H1 (cell line): ENCODE measurements at regions not wholly inside any gene's neighbourhood (a gene's known extent, or its start where the extent isn't known, plus 50 kb on each side); places are given as distances from the start of the nearest gene placed in this dataset.

Experiments used
- CTCF ChIA-PET: fragments of 300-600 bp; sonication (Branson Sonifier 250); formaldehyde crosslinking; loops from one replicate; lab custom pipeline; 2021; ENCODE audit not compliant: partially characterized antibody; lab: Charles Lee
- POLR2A ChIA-PET: fragments of 300-600 bp; sonication (Branson Sonifier 250); formaldehyde crosslinking; loops from one replicate; lab custom pipeline; 2021; ENCODE audit warnings: inconsistent platforms; ENCODE audit not compliant: partially characterized antibody; lab: Charles Lee
- DNase-seq, 2 experiments: peaks; one replicate each; pipeline versions ENCODE4 v3.0.0 to v3.0.0-alpha.2; 2010 to 2022; ENCODE audit warnings: low spot score in 2 of 2, low read depth in 1 of 2, mixed read lengths in 1 of 2
- FAIRE-seq: peaks from 2 replicates; lab custom pipeline; 2011; peaks lifted over from hg19 to GRCh38; lab: Jason Lieb, UNC
- H2AFZ ChIP-seq: 2 replicates; pipeline ENCODE4 v1.8.1; 2012; ENCODE audit warnings: low read length, inconsistent platforms
- H2AK5ac ChIP-seq: 2 replicates; pipeline ENCODE4 v1.6.1; 2013; ENCODE audit warnings: low read depth, low read length
- H2BK120ac ChIP-seq: replicated peaks from 2 replicates; pipeline ENCODE3; 2013; ENCODE audit warnings: low read depth, low read length, inconsistent platforms
- H2BK12ac ChIP-seq: 2 replicates; pipeline ENCODE4 v1.6.1; 2013; ENCODE audit warnings: low read depth, low read length
- H2BK15ac ChIP-seq: 2 replicates; pipeline ENCODE4 v1.6.1; 2013; ENCODE audit warnings: low read length
- H2BK20ac ChIP-seq: 2 replicates; pipeline ENCODE4 v1.6.1; 2013; ENCODE audit warnings: low read length
- H2BK5ac ChIP-seq: 2 replicates; pipeline ENCODE4 v1.6.1; 2013; ENCODE audit warnings: low read depth, low read length
- H3K14ac ChIP-seq: 2 replicates; pipeline ENCODE4 v1.6.1; 2013; ENCODE audit warnings: inconsistent platforms; ENCODE audit not compliant: insufficient read length
- H3K18ac ChIP-seq: 2 replicates; pipeline ENCODE4 v1.6.1; 2013; ENCODE audit warnings: low read length; ENCODE audit errors: extremely low read depth
- H3K23ac ChIP-seq: 2 replicates; pipeline ENCODE4 v1.6.1; 2013; ENCODE audit warnings: inconsistent platforms; ENCODE audit not compliant: insufficient read length
- H3K23me2 ChIP-seq: 2 replicates; pipeline ENCODE4 v1.6.1; 2013; ENCODE audit warnings: low read depth, low read length
- H3K27ac ChIP-seq: 2 replicates; pipeline ENCODE4 v1.6.1; 2011; ENCODE audit warnings: low read depth, low read length, inconsistent platforms
- H3K27me3 ChIP-seq, 4 experiments: replicated peaks in 1 of 4; 1 replicate in 1 of 4; 2 replicates in 3 of 4; pipeline versions ENCODE4 v1.6.1 to v1.8.1; 2011 to 2013; ENCODE audit warnings: low read length in 3 of 4, mild to moderate bottlenecking in 3 of 4, inconsistent platforms in 2 of 4, mixed read lengths in 2 of 4, moderate library complexity in 1 of 4; ENCODE audit not compliant: control insufficient read depth in 3 of 4, insufficient read depth in 3 of 4; ENCODE audit errors: extremely low read depth in 1 of 4
- H3K36me3 ChIP-seq, 4 experiments: 2 replicates each; pipeline versions ENCODE4 v1.6.1 to v1.8.1; 2011 to 2013; ENCODE audit warnings: mild to moderate bottlenecking in 4 of 4, low read length in 3 of 4, moderate library complexity in 2 of 4, control low read depth in 1 of 4, inconsistent platforms in 1 of 4; ENCODE audit not compliant: insufficient read depth in 4 of 4, control insufficient read depth in 2 of 4
- H3K4ac ChIP-seq: replicated peaks from 2 replicates; pipeline ENCODE3; 2013; ENCODE audit warnings: low read length, low read depth, mixed read lengths, inconsistent platforms; ENCODE audit not compliant: insufficient read length
- H3K4me1 ChIP-seq, 4 experiments: replicated peaks in 1 of 4; 1 replicate in 1 of 4; 2 replicates in 3 of 4; pipeline versions ENCODE4 v1.6.1 to v1.8.1; 2011 to 2013; ENCODE audit warnings: low read length in 3 of 4, inconsistent platforms in 2 of 4, mixed read lengths in 1 of 4; ENCODE audit not compliant: insufficient read depth in 4 of 4, control insufficient read depth in 3 of 4
- H3K4me2 ChIP-seq, 2 experiments: 2 replicates each; pipeline versions ENCODE4 v1.6.1 to v1.8.1; 2011 to 2013; ENCODE audit warnings: low read depth in 2 of 2, low read length in 2 of 2, control low read depth in 1 of 2, inconsistent platforms in 1 of 2, mild to moderate bottlenecking in 1 of 2; ENCODE audit not compliant: insufficient read depth in 1 of 2
- H3K4me3 ChIP-seq, 4 experiments: fragments of 200-600, 300-600 bp in 1 of 4; sonication (generic), shearing (Covaris generic), sonication (Bioruptor Twin) in 1 of 4; 2 replicates each; pipeline versions ENCODE4 v1.5.1 to v1.8.1; 2011 to 2016; ENCODE audit warnings: low read length in 4 of 4, low read depth in 3 of 4, control low read depth in 2 of 4, inconsistent platforms in 2 of 4, mild to moderate bottlenecking in 2 of 4, mixed read lengths in 1 of 4, moderate library complexity in 1 of 4; ENCODE audit not compliant: insufficient read depth in 2 of 4; ENCODE audit errors: extremely low read depth in 1 of 4
- H3K56ac ChIP-seq: replicated peaks from 2 replicates; pipeline ENCODE3; 2013; ENCODE audit warnings: low read depth, mild to moderate bottlenecking, mixed read lengths, low read length, inconsistent platforms; ENCODE audit not compliant: insufficient read length
- H3K79me1 ChIP-seq: 2 replicates; pipeline ENCODE4 v1.6.1; 2013; ENCODE audit warnings: low read depth, low read length, control low read depth
- H3K79me2 ChIP-seq, 2 experiments: 2 replicates each; pipeline versions ENCODE4 v1.6.1 to v1.8.1; 2012 to 2013; ENCODE audit warnings: low read length in 2 of 2, mild to moderate bottlenecking in 2 of 2, inconsistent platforms in 1 of 2; ENCODE audit not compliant: insufficient read depth in 2 of 2, control insufficient read depth in 1 of 2
- H3K9ac ChIP-seq, 4 experiments: replicated peaks in 1 of 4; 1 replicate in 1 of 4; 2 replicates in 3 of 4; pipeline versions ENCODE4 v1.6.1 to v1.8.1; 2011 to 2013; ENCODE audit warnings: low read depth in 3 of 4, low read length in 3 of 4, control low read depth in 2 of 4, mild to moderate bottlenecking in 2 of 4, moderate library complexity in 2 of 4, inconsistent platforms in 1 of 4; ENCODE audit errors: extremely low read depth in 1 of 4
- H3K9me3 ChIP-seq, 2 experiments: 2 replicates each; pipeline versions ENCODE4 v1.6.1 to v1.8.1; 2012 to 2013; ENCODE audit warnings: mild to moderate bottlenecking in 2 of 2, moderate library complexity in 2 of 2, control low read depth in 1 of 2, inconsistent platforms in 1 of 2, low read depth in 1 of 2, low read length in 1 of 2, mixed read lengths in 1 of 2; ENCODE audit not compliant: insufficient read depth in 2 of 2
- H4K20me1 ChIP-seq, 2 experiments: replicated peaks in 1 of 2; 2 replicates each; pipeline versions ENCODE3 to v1.8.1; 2011 to 2013; ENCODE audit warnings: inconsistent platforms in 2 of 2, low read length in 2 of 2, mild to moderate bottlenecking in 1 of 2; ENCODE audit not compliant: insufficient read depth in 2 of 2, control insufficient read depth in 1 of 2
- H4K5ac ChIP-seq: 2 replicates; pipeline ENCODE4 v1.6.1; 2013; ENCODE audit warnings: low read length, low read depth, mixed read lengths, inconsistent platforms; ENCODE audit not compliant: insufficient read length
- H4K8ac ChIP-seq: 2 replicates; pipeline ENCODE4 v1.8.0; 2013; ENCODE audit warnings: mild to moderate bottlenecking, moderate library complexity, low read length, inconsistent platforms; ENCODE audit not compliant: insufficient read depth; ENCODE audit errors: extremely low read depth
- H4K91ac ChIP-seq: replicated peaks from 2 replicates; pipeline ENCODE3; 2013; ENCODE audit warnings: low read length, mixed read lengths, inconsistent platforms; ENCODE audit not compliant: insufficient read length
- ASH2L ChIP-seq: fragments of 200-600, 300-600 bp; sonication (generic); IDR thresholded peaks from one replicate; pipeline ENCODE4 v1.7.1; 2017; ENCODE audit warnings: low read length
- CBX5 ChIP-seq: fragments of 300-800, 300-1000 bp; sonication (generic); IDR thresholded peaks from 2 replicates; pipeline ENCODE4 v1.7.1; 2016; ENCODE audit warnings: antibody characterized with exemption, low read length, low read depth
- CHD1 ChIP-seq: IDR thresholded peaks from 2 replicates; pipeline ENCODE4 v1.6.1; 2012; ENCODE audit warnings: low read depth, low read length, improper control_type of control experiment
- EZH2 ChIP-seq: fragments of 200-600 bp; sonication (generic); IDR thresholded peaks from 2 replicates; pipeline ENCODE4 v1.7.1; 2012; ENCODE audit warnings: low read depth, mild to moderate bottlenecking, moderate library complexity, low read length, inconsistent platforms; ENCODE audit not compliant: severe bottlenecking
- HDAC2 ChIP-seq, 2 experiments: fragments of 300-600 bp in 1 of 2; sonication (generic) in 1 of 2; IDR thresholded peaks; 2 replicates each; pipeline ENCODE4 v1.6.1; 2011 to 2012; ENCODE audit warnings: low read depth in 2 of 2, low read length in 2 of 2, mild to moderate bottlenecking in 2 of 2, moderate library complexity in 2 of 2, borderline replicate concordance in 1 of 2, inconsistent platforms in 1 of 2
- NRF1 ChIP-seq: IDR thresholded peaks from 2 replicates; pipeline ENCODE4 v1.6.1; 2011; ENCODE audit warnings: mild to moderate bottlenecking, low read depth, low read length, improper control_type of control experiment
- POLR2A ChIP-seq, 2 experiments: IDR thresholded peaks; 1 replicate in 1 of 2; 2 replicates in 1 of 2; pipeline ENCODE4 v1.6.1; 2011; ENCODE audit warnings: low read depth in 2 of 2, low read length in 2 of 2, mild to moderate bottlenecking in 2 of 2; ENCODE audit errors: control extremely low read depth in 1 of 2
- RFX5 ChIP-seq: IDR thresholded peaks from 2 replicates; pipeline ENCODE4 v1.6.1; 2011; ENCODE audit warnings: low read depth, low read length, improper control_type of control experiment, borderline replicate concordance
- RXRA ChIP-seq: IDR thresholded peaks from 2 replicates; pipeline ENCODE4 v1.6.1; 2011; ENCODE audit warnings: low read depth, mild to moderate bottlenecking, low read length, moderate library complexity; ENCODE audit not compliant: insufficient read depth
- SP2 ChIP-seq: IDR thresholded peaks from 2 replicates; pipeline ENCODE4 v1.6.1; 2012; ENCODE audit warnings: mild to moderate bottlenecking, low read length, inconsistent platforms
- SP4 ChIP-seq: IDR thresholded peaks from 2 replicates; pipeline ENCODE4 v1.6.1; 2012; ENCODE audit warnings: low read length, inconsistent platforms
- SRF ChIP-seq: IDR thresholded peaks from 2 replicates; pipeline ENCODE4 v1.6.1; 2011; ENCODE audit warnings: mild to moderate bottlenecking, low read depth, low read length, moderate library complexity
- TAF1 ChIP-seq: IDR thresholded peaks from 2 replicates; pipeline ENCODE4 v1.6.1; 2011; ENCODE audit warnings: mild to moderate bottlenecking, low read depth, low read length
- WGBS, 2 experiments: shearing (Covaris generic) in 1 of 2; methylation state at CpG; one replicate each; pipeline versions ENCODE4 v1.1.6 to v1.1.7; 2013 to 2015; ENCODE audit warnings: low lambda C conversion rate in 2 of 2, mixed read lengths in 2 of 2, inconsistent platforms in 1 of 2, low coverage in 1 of 2, missing lambda C conversion rate in 1 of 2; ENCODE audit not compliant: insufficient replicate concordance in 2 of 2, insufficient coverage in 1 of 2, insufficient read length in 1 of 2; ENCODE audit errors: extremely low coverage in 1 of 2, missing lambda C conversion rate in 1 of 2; 5-methylcytosine and 5-hydroxymethylcytosine counted together
- TF ChIP-seq, protein P1 (sequence below): IDR thresholded peaks from 2 replicates; pipeline ENCODE4 v1.6.1; 2011; ENCODE audit warnings: low read length, improper control_type of control experiment
- TF ChIP-seq, protein P2 (sequence below): IDR thresholded peaks from 2 replicates; pipeline ENCODE4 v1.6.1; 2012; ENCODE audit warnings: inconsistent platforms

DNA sequence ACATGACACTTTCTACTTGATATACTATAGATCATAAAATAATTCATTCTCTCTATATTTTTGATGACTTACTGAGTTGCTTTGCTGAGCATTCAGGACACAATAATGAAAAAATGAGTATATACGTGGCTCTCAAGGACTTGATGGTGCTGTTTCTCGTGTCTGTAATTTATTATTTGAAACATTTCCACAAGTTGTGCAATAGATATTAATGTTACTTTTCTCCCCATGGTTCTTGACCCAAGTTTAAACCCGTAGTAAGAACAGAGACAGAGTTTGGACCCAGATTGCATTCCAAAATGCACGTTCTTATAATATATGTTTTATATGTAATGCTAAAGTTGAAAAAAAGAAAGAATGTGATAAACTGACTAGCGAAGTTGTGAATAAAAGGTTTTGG is 94.2 kb upstream of the FAM3C start:
- Histone ChIP-seq H3K4me1 (peaks cover 0 to 4% (median 0%) of the 10 kb centered on the region in 4 experiments; a peak in 1 of 7 replicates), H4K8ac (no peak overlapping the region), H2BK15ac (no peak overlapping the region), H4K5ac (no peak overlapping the region), H4K20me1 (no peaks in the 10 kb centered on the region), H3K14ac (no peak overlapping the region), H3K79me1 (no peaks in the 10 kb centered on the region), H3K23ac (no peak overlapping the region), H3K9ac (no peak overlapping the region), H3K23me2 (no peaks in the 10 kb centered on the region), H3K27ac (no peak overlapping the region), H3K4me2 (no peak overlapping the region), H2BK20ac (no peak overlapping the region), H2BK12ac (no peak overlapping the region), H3K56ac (no peak overlapping the region), H2BK5ac (no peak overlapping the region), H3K4ac (no peak overlapping the region), H3K27me3 (no peaks in the 10 kb centered on the region), H3K36me3 (no peaks in the 10 kb centered on the region), H3K9me3 (no peaks in the 10 kb centered on the region), H4K91ac (no peak overlapping the region), H3K4me3 (no peak overlapping the region), H2AFZ (no peak overlapping the region), H2BK120ac (no peak overlapping the region), H3K79me2 (no peaks in the 10 kb centered on the region), H2AK5ac (no peak overlapping the region), H3K18ac (no peak overlapping the region)
- WGBS, 2 experiments: 89 to 100% methylated on average over 1 to 5 of the region's 5 CpGs
- FAIRE-seq: no peak
- DNase-seq: no peak
- POLR2A ChIA-PET: no interaction called here
- CTCF ChIA-PET: no interaction called here
- no peak for TF ChIP-seq NRF1
- no peak for TF ChIP-seq SRF
- TF ChIP-seq HDAC2 (IDR thresholded peaks at IDR 0.05; ENCODE audit: borderline replicate concordance in 1 of 2, low read depth in 2 of 2, low read length in 2 of 2): no peak
- no peak for TF ChIP-seq TAF1
- TF ChIP-seq, protein P1, sequence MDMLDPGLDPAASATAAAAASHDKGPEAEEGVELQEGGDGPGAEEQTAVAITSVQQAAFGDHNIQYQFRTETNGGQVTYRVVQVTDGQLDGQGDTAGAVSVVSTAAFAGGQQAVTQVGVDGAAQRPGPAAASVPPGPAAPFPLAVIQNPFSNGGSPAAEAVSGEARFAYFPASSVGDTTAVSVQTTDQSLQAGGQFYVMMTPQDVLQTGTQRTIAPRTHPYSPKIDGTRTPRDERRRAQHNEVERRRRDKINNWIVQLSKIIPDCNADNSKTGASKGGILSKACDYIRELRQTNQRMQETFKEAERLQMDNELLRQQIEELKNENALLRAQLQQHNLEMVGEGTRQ: no peak
- TF ChIP-seq EZH2: no peak
- TF ChIP-seq, protein P2, sequence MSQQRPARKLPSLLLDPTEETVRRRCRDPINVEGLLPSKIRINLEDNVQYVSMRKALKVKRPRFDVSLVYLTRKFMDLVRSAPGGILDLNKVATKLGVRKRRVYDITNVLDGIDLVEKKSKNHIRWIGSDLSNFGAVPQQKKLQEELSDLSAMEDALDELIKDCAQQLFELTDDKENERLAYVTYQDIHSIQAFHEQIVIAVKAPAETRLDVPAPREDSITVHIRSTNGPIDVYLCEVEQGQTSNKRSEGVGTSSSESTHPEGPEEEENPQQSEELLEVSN: no peak
- no peak for TF ChIP-seq RFX5
- no peak for TF ChIP-seq RXRA
- TF ChIP-seq POLR2A (IDR thresholded peaks at IDR 0.05; ENCODE audit: control extremely low read depth in 1 of 2, low read depth in 2 of 2, low read length in 2 of 2): no peak
- no peak for TF ChIP-seq SP4
- no peak for TF ChIP-seq CHD1
- TF ChIP-seq SP2: no peak
- no peak for TF ChIP-seq ASH2L
- no peak for TF ChIP-seq CBX5
